ENCODE measurements at regions not wholly inside any gene's neighbourhood (a gene's known extent, or its start where the extent isn't known, plus 50 kb on each side); places are given as distances from the start of the nearest gene placed in this dataset.

- TF ChIP-seq RXRA (IDR thresholded peaks at IDR 0.05; ENCODE audit: borderline replicate concordance, low read depth), result no peak
- peak; percentile 49; the same call in 1 of the 2 replicates for TF ChIP-seq MXI1 (IDR thresholded peaks at IDR 0.05; ENCODE audit: low read depth, low read length)
- peak in 1 of 2 experiments; percentile 95; a peak in 2 of 4 replicates for TF ChIP-seq EP300 (IDR thresholded peaks at IDR 0.05; ENCODE audit: borderline replicate concordance in 1 of 2, low read depth in 1 of 2, low read length in 1 of 2)
- TF ChIP-seq CHD2 (IDR thresholded peaks at IDR 0.05; ENCODE audit: low read length, partially characterized antibody), result no peak
- TF ChIP-seq PBX3 (IDR thresholded peaks at IDR 0.05), result no peak
- no peak for TF ChIP-seq GABPA (IDR thresholded peaks at IDR 0.05; ENCODE audit: low read depth)
- no peak for TF ChIP-seq FOSL2 (IDR thresholded peaks at IDR 0.05; ENCODE audit: borderline replicate concordance, low read depth)
- TF ChIP-seq SMC3 (IDR thresholded peaks at IDR 0.05; ENCODE audit: low read depth, low read length), result no peak
- TF ChIP-seq FOXM1 (IDR thresholded peaks at IDR 0.05; ENCODE audit: low read depth), result no peak
- TF ChIP-seq JUND (IDR thresholded peaks at IDR 0.05), result no peak
- no peak for TF ChIP-seq YY1 (IDR thresholded peaks at IDR 0.05; ENCODE audit: low read depth)
- no peak for TF ChIP-seq SIN3A (IDR thresholded peaks at IDR 0.05; ENCODE audit: borderline replicate concordance, low read depth, low read length)
These were observed 115.1 kb downstream of the CMPK2 start (continued) for GRCh38 chr2:6750411-6751158.

GRCh38 chr2:6754419-6754818 is 111.3 kb downstream of the CMPK2 start:
- no peak overlapping the region for H3K27ac ChIP-seq (ENCODE audit: low read depth in 2 of 2, low read length in 1 of 2)
- peaks cover 0 to 19% of the 10 kb centered on the region in 2 experiments; a peak in 2 of 4 replicates for H3K4me1 ChIP-seq (ENCODE audit: control insufficient read depth in 1 of 2, insufficient read depth in 2 of 2, low read depth in 1 of 2, low read length in 1 of 2)
- WGBS (ENCODE audit: low lambda C conversion rate), result 52% methylated on average over 9 of the region's 9 CpGs
- no peak overlapping the region for H3K4me3 ChIP-seq (ENCODE audit: low read depth in 2 of 2, low read length in 1 of 2)
- 0 out of 2 replicates have a peak, but pooled peaks cover 4% of the 10 kb centered on the region for H3K27me3 ChIP-seq (ENCODE audit: insufficient read depth)
- H3K9me2 ChIP-seq, result no peaks in the 10 kb centered on the region
- no peaks in the 10 kb centered on the region for H3K9me3 ChIP-seq
- no peaks in the 10 kb centered on the region for H3K36me3 ChIP-seq (replicated peaks in 1 of 2; ENCODE audit: control insufficient read depth in 1 of 2, insufficient read depth in 2 of 2, low read length in 1 of 2)
- no peak overlapping the region for H2AFZ ChIP-seq (ENCODE audit: low read depth)
- no peak overlapping the region for H3K9ac ChIP-seq
- no peak overlapping the region for H3K4me2 ChIP-seq
- ChIA-PET CTCF (interaction anchor here (0.8 to 5.5 kb wide), 3 partner anchors 17 to 228 kb away, joined by 4 to 39 read pairs (median 4); no protein-coding TSS in a partner anchor), POLR2A (no interaction called here)
- H4K20me1 ChIP-seq (ENCODE audit: insufficient read depth), result no peaks in the 10 kb centered on the region
- H3F3A ChIP-seq (replicated peaks; ENCODE audit: insufficient read depth), result no peaks in the 10 kb centered on the region
- no peaks in the 10 kb centered on the region for H3K79me2 ChIP-seq (ENCODE audit: insufficient read depth)
- no peak for DNase-seq
- TF ChIP-seq FOXJ3 (CRISPR knock-in tag; IDR thresholded peaks at IDR 0.05) (no peak), PBX3 (IDR thresholded peaks at IDR 0.05) (no peak), NFIC (IDR thresholded peaks at IDR 0.05; ENCODE audit: borderline replicate concordance) (no peak), ZBTB33 (IDR thresholded peaks at IDR 0.05; ENCODE audit: borderline replicate concordance, low read depth) (no peak), FOSL2 (IDR thresholded peaks at IDR 0.05; ENCODE audit: borderline replicate concordance, low read depth) (no peak), USF2 (IDR thresholded peaks at IDR 0.05; ENCODE audit: borderline replicate concordance, low read depth, low read length) (no peak), TCF12 (IDR thresholded peaks at IDR 0.05) (no peak), MXI1 (IDR thresholded peaks at IDR 0.05; ENCODE audit: low read depth, low read length) (no peak), YY1 (IDR thresholded peaks at IDR 0.05; ENCODE audit: low read depth) (no peak), SMC3 (IDR thresholded peaks at IDR 0.05; ENCODE audit: low read depth, low read length) (no peak), MAX (IDR thresholded peaks at IDR 0.05; ENCODE audit: low read depth) (no peak), RAD21 (IDR thresholded peaks at IDR 0.05; ENCODE audit: low read length) (no peak), MEF2A (IDR thresholded peaks at IDR 0.05; ENCODE audit: borderline replicate concordance, low read depth) (no peak), FOXM1 (IDR thresholded peaks at IDR 0.05; ENCODE audit: low read depth) (no peak), CHD2 (IDR thresholded peaks at IDR 0.05; ENCODE audit: low read length, partially characterized antibody) (no peak), GATA2 (CRISPR knock-in tag; IDR thresholded peaks at IDR 0.05) (no peak)
- TF ChIP-seq, protein P1, sequence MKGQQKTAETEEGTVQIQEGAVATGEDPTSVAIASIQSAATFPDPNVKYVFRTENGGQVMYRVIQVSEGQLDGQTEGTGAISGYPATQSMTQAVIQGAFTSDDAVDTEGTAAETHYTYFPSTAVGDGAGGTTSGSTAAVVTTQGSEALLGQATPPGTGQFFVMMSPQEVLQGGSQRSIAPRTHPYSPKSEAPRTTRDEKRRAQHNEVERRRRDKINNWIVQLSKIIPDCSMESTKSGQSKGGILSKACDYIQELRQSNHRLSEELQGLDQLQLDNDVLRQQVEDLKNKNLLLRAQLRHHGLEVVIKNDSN (IDR thresholded peaks at IDR 0.05; ENCODE audit: borderline replicate concordance, low read depth), result no peak

All from SK-N-SH (cell line).